ENCODE measurements at regions not wholly inside any gene's neighbourhood (a gene's known extent, or its start where the extent isn't known, plus 50 kb on each side); places are given as distances from the start of the nearest gene placed in this dataset.

GRCh38 chr10:5588080-5588453, 63.3 kb downstream of the CALML3 start:
- no peaks in the 10 kb centered on the region for H3K79me1 ChIP-seq (ENCODE audit: low read depth in 1 of 2, low read length in 2 of 2)
- no peak overlapping the region for H3K4me2 ChIP-seq (ENCODE audit: low read depth, low read length)
- H2AFZ ChIP-seq (replicated peaks; ENCODE audit: low read length, poor library complexity): no peak overlapping the region
- no peak overlapping the region for H3K23ac ChIP-seq (ENCODE audit: low read depth, low read length)
- peak overlapping the region; percentile 73 for H2AK5ac ChIP-seq (ENCODE audit: low read depth, low read length)
- no peaks in the 10 kb centered on the region for H4K20me1 ChIP-seq (ENCODE audit: insufficient read depth, low read length)
- in situ Hi-C loops (cut with MboI; ENCODE audit: low sequenced_read_pairs): no loop called here
- no peak overlapping the region for H4K8ac ChIP-seq (ENCODE audit: low read depth in 2 of 2, low read length in 2 of 2)
- no peaks in the 10 kb centered on the region for H3K27me3 ChIP-seq (ENCODE audit: control insufficient read depth, insufficient read depth, low read length)
- H2BK120ac ChIP-seq (ENCODE audit: low read depth, low read length): peak overlapping the region; percentile 5; the same call in 1 of the 2 replicates
- no peak overlapping the region for H3K9ac ChIP-seq (ENCODE audit: low read depth, low read length)
- peak overlapping the region; percentile 53; the same call in 1 of the 2 replicates for H2BK20ac ChIP-seq (ENCODE audit: low read depth, low read length)
- no peak overlapping the region for H3K14ac ChIP-seq (replicated peaks; ENCODE audit: low read depth, low read length)
- H3K4me1 ChIP-seq (ENCODE audit: control insufficient read depth, insufficient read depth, low read length): peaks cover 14% of the 10 kb centered on the region
- no peak overlapping the region for H3K4me3 ChIP-seq (ENCODE audit: insufficient read depth, low read depth, low read length)
- H3K27ac ChIP-seq (ENCODE audit: insufficient read depth, low read length): no peak overlapping the region
- no peaks in the 10 kb centered on the region for H3K9me3 ChIP-seq (ENCODE audit: control insufficient read depth, insufficient read depth, low read length)
- no TSS peak for BruUV-seq (replicated peaks)
- H4K5ac ChIP-seq (ENCODE audit: low read depth, low read length): no peak overlapping the region
- POLR2A ChIA-PET (ENCODE audit: unreplicated experiment): no interaction called here
- DNase-seq (no peak), ATAC-seq (ENCODE audit: low read depth) (no peak)
- H2BK15ac ChIP-seq (ENCODE audit: low read depth, low read length): no peak overlapping the region
- 100% methylated on average over 1 of the region's 6 CpGs; no CpG with 5 or more reads in 1 of the 2 experiments for WGBS, 2 experiments (ENCODE audit: extremely low coverage in 2 of 2, insufficient read length in 1 of 2)
- dilution Hi-C loops (cut with HindIII; ENCODE audit: low sequenced_read_pairs, unreplicated experiment): no loop called here
- no peaks in the 10 kb centered on the region for H3K36me3 ChIP-seq (ENCODE audit: control insufficient read depth, insufficient read depth, low read length)
- H3K9me1 ChIP-seq (ENCODE audit: insufficient read depth, low read length): peaks cover 10% of the 10 kb centered on the region
- H4K91ac ChIP-seq (ENCODE audit: insufficient read depth, low read depth, low read length): no peak overlapping the region
- CTCF ChIA-PET: no interaction called here
- no peak overlapping the region for H2BK5ac ChIP-seq (ENCODE audit: low read depth, low read length, poor library complexity, severe bottlenecking)
- no peak overlapping the region for H2AK9ac ChIP-seq (replicated peaks; ENCODE audit: low read depth, low read length, poor library complexity)
- intact Hi-C loops (cut with micrococcal nuclease): no loop called here
- TF ChIP-seq RFX5 (IDR thresholded peaks at IDR 0.05; ENCODE audit: low read depth, low read length) (no peak), USF2 (IDR thresholded peaks at IDR 0.05; ENCODE audit: low read depth, low read length) (no peak), BHLHE40 (IDR thresholded peaks at IDR 0.05; ENCODE audit: low read depth, low read length) (no peak)
- H3K18ac ChIP-seq (ENCODE audit: low read depth, low read length): no peak overlapping the region
- peak overlapping the region; percentile 33; the same call in 1 of the 2 replicates for H3K4ac ChIP-seq (ENCODE audit: low read depth, low read length)
- no peak overlapping the region for H3K56ac ChIP-seq (ENCODE audit: extremely low read depth, insufficient read depth, low read length)
